DOHH2 (cell line): ENCODE measurements at regions not wholly inside any gene's neighbourhood (a gene's known extent, or its start where the extent isn't known, plus 50 kb on each side); places are given as distances from the start of the nearest gene placed in this dataset.

ENCODE experiments used
- CTCF ChIP-seq: fragments of 200-600 bp; sonication (generic); IDR thresholded peaks from one replicate; pipeline ENCODE4 v1.5.1; 2014; ENCODE audit warnings: antibody characterized with exemption, mild to moderate bottlenecking, low read depth, low read length; ENCODE audit not compliant: poor library complexity, severe bottlenecking
- EZH2phosphoT487 ChIP-seq: fragments of 200-600 bp; sonication (generic); IDR thresholded peaks from 2 replicates; pipeline ENCODE4 v1.6.1; 2017; ENCODE audit warnings: borderline replicate concordance, mild to moderate bottlenecking, antibody characterized with exemption, low read length, moderate library complexity, mixed read lengths

- no peak for TF ChIP-seq CTCF
- TF ChIP-seq EZH2phosphoT487, result no peak
Observed at GRCh38 chr5:82561797-82562196, 283.6 kb upstream of the RPS23 start.
